ENCODE measurements at regions not wholly inside any gene's neighbourhood (a gene's known extent, or its start where the extent isn't known, plus 50 kb on each side); places are given as distances from the start of the nearest gene placed in this dataset.

DNA sequence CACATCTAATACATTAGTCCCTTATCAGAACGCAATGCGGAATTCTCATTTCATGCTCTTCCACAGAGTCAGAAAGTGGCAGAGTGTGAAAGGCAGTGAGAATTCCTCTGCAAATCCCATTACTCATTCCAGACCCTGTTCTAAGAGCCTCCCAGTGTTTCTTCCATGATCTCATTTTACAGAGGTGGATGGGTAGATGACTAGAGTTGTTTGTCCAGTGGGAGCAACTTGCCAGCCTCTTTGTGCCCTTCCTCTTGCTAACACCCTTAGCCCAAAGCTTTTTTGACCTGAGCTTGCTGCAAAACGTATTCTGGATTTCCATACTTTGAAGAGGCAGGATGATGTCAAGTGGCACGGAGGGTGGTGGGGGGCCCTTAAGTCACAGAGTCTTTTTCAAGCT lies 467.7 kb upstream of the RGPD4 start:
- Histone ChIP-seq H3K79me2 (ENCODE audit: insufficient read depth, low read length) (no peaks in the 10 kb centered on the region), H3K9ac (ENCODE audit: insufficient read depth, low read length, poor library complexity, severe bottlenecking) (no peak overlapping the region), H3K27me3 (ENCODE audit: control insufficient read depth in 2 of 2, insufficient read depth in 2 of 2, low read length in 2 of 2) (no peaks in the 10 kb centered on the region), H3K27ac (ENCODE audit: low read depth in 1 of 2, low read length in 2 of 2) (no peak overlapping the region), H3K4me1 (ENCODE audit: control insufficient read depth in 1 of 2, insufficient read depth in 2 of 2, low read length in 2 of 2) (no peaks in the 10 kb centered on the region), H4K20me1 (ENCODE audit: insufficient read depth, low read length) (no peaks in the 10 kb centered on the region), H3K4me3 (replicated peaks in 1 of 3; ENCODE audit: low read depth in 2 of 3, low read length in 3 of 3) (no peak overlapping the region), H3K9me3 (replicated peaks in 1 of 2; ENCODE audit: control insufficient read depth in 1 of 2, insufficient read depth in 1 of 2, low read length in 2 of 2) (peaks cover 0 to 2% of the 10 kb centered on the region in 2 donors), H3K36me3 (replicated peaks in 1 of 2; ENCODE audit: control insufficient read depth in 1 of 2, insufficient read depth in 2 of 2, low read length in 2 of 2) (no peaks in the 10 kb centered on the region), H2AFZ (ENCODE audit: insufficient read depth, low read depth, low read length, poor library complexity, severe bottlenecking) (no peak overlapping the region), H3K4me2 (replicated peaks; ENCODE audit: extremely low read depth, low read length, poor library complexity, severe bottlenecking) (no peak overlapping the region)
- 73% methylated on average over 2 of the region's 4 CpGs for WGBS (ENCODE audit: insufficient coverage)
- no peaks in the 10 kb centered on the region for H3K4me1 Mint-ChIP-seq
- H3K9me3 Mint-ChIP-seq: peaks cover 1 to 9% (median 5%) of the 10 kb centered on the region in 7 donors
- no peaks in the 10 kb centered on the region for H3K36me3 Mint-ChIP-seq
- TF ChIP-seq, protein P1, sequence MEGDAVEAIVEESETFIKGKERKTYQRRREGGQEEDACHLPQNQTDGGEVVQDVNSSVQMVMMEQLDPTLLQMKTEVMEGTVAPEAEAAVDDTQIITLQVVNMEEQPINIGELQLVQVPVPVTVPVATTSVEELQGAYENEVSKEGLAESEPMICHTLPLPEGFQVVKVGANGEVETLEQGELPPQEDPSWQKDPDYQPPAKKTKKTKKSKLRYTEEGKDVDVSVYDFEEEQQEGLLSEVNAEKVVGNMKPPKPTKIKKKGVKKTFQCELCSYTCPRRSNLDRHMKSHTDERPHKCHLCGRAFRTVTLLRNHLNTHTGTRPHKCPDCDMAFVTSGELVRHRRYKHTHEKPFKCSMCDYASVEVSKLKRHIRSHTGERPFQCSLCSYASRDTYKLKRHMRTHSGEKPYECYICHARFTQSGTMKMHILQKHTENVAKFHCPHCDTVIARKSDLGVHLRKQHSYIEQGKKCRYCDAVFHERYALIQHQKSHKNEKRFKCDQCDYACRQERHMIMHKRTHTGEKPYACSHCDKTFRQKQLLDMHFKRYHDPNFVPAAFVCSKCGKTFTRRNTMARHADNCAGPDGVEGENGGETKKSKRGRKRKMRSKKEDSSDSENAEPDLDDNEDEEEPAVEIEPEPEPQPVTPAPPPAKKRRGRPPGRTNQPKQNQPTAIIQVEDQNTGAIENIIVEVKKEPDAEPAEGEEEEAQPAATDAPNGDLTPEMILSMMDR (IDR thresholded peaks at IDR 0.05): no peak
- H3K27ac Mint-ChIP-seq: no peak overlapping the region
- no peak overlapping the region for H3K4me3 Mint-ChIP-seq
- DNase-seq: no peak
- intact Hi-C loops (cut with micrococcal nuclease): no loop called here
- no peaks in the 10 kb centered on the region for H3K27me3 Mint-ChIP-seq (ENCODE audit: low read depth in 3 of 3)

DNA sequence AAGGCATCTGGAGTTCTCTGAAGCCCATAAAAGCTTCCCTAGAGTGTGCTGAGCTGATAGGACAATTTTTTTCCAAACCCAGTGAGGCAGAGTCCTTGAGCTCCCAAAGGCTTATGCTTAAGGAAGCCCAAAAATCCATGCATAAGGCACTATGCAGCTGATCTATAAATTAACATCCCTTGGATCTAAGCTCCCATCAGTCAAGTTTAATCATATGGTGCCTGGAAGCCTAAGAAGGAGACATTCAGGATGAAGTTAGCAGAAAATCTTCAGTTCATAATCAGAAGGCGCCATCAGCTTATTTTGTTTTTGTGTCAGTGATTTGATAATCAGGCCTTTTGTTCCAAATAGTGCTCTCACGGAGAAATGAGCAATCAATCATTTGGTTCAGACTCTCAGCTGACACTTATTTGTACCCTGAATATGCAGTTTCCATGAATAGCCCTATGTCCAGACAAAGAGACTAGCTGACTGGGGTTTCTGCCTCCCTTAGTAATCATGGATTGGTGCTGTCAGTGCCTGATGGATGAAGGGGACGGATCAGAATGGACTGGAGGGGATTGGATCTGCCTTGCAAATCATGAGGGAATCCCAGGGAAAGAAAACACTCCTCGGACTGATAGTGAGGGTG lies 464.8 kb upstream of the RGPD4 start:
- Mint-ChIP-seq H3K27me3 (ENCODE audit: low read depth in 3 of 3) (no peaks in the 10 kb centered on the region), H3K4me1 (no peaks in the 10 kb centered on the region), H3K4me3 (no peak overlapping the region), H3K27ac (no peak overlapping the region), H3K9me3 (peaks cover 0 to 12% (median 5%) of the 10 kb centered on the region in 7 donors), H3K36me3 (no peaks in the 10 kb centered on the region)
- H3K27ac ChIP-seq (ENCODE audit: low read depth in 1 of 2, low read length in 2 of 2): no peak overlapping the region
- no peaks in the 10 kb centered on the region for H3K79me2 ChIP-seq (ENCODE audit: insufficient read depth, low read length)
- H2AFZ ChIP-seq (ENCODE audit: insufficient read depth, low read depth, low read length, poor library complexity, severe bottlenecking): no peak overlapping the region
- 72% methylated on average over 2 of the region's 4 CpGs for WGBS (ENCODE audit: insufficient coverage)
- TF ChIP-seq, protein P1 (IDR thresholded peaks at IDR 0.05): no peak
- H3K4me3 ChIP-seq (replicated peaks in 1 of 3; ENCODE audit: low read depth in 2 of 3, low read length in 3 of 3): no peak overlapping the region
- no peaks in the 10 kb centered on the region for H3K9me3 ChIP-seq (replicated peaks in 1 of 2; ENCODE audit: control insufficient read depth in 1 of 2, insufficient read depth in 1 of 2, low read length in 2 of 2)
- H3K9ac ChIP-seq (ENCODE audit: insufficient read depth, low read length, poor library complexity, severe bottlenecking): no peak overlapping the region
- H3K27me3 ChIP-seq (ENCODE audit: control insufficient read depth in 2 of 2, insufficient read depth in 2 of 2, low read length in 2 of 2): no peaks in the 10 kb centered on the region
- DNase-seq: no peak
- no peaks in the 10 kb centered on the region for H4K20me1 ChIP-seq (ENCODE audit: insufficient read depth, low read length)
- intact Hi-C loops (cut with micrococcal nuclease): no loop called here
- H3K4me1 ChIP-seq (ENCODE audit: control insufficient read depth in 1 of 2, insufficient read depth in 2 of 2, low read length in 2 of 2): no peaks in the 10 kb centered on the region
- H3K36me3 ChIP-seq (replicated peaks in 1 of 2; ENCODE audit: control insufficient read depth in 1 of 2, insufficient read depth in 2 of 2, low read length in 2 of 2): no peaks in the 10 kb centered on the region
- no peak overlapping the region for H3K4me2 ChIP-seq (replicated peaks; ENCODE audit: extremely low read depth, low read length, poor library complexity, severe bottlenecking)

Data from CD14-positive monocyte (primary cell).